ENCODE measurements at regions not wholly inside any gene's neighbourhood (a gene's known extent, or its start where the extent isn't known, plus 50 kb on each side); places are given as distances from the start of the nearest gene placed in this dataset.

GRCh38 chr2:18272148-18272494 is 288.3 kb downstream of the RDH14 start:
- TF ChIP-seq CTCF (IDR thresholded peaks at IDR 0.05; ENCODE audit: low read depth, low read length, poor library complexity, severe bottlenecking) = no peak
- no peak for TF ChIP-seq EZH2phosphoT487 (IDR thresholded peaks at IDR 0.05; ENCODE audit: borderline replicate concordance, low read length)
